HG03354 (cell line): ENCODE measurements at regions not wholly inside any gene's neighbourhood (a gene's known extent, or its start where the extent isn't known, plus 50 kb on each side); places are given as distances from the start of the nearest gene placed in this dataset.
"Not testable (repeated sequence)": the region's sequence is repeated elsewhere in the genome, so short reads cannot be mapped to it uniquely, and the experiment has no call there.

ENCODE experiments used
- ATAC-seq: cut with Tn5 transposase; IDR thresholded peaks from one replicate; pipeline ENCODE4 v1.9.1; 2021; ENCODE audit warnings: mild to moderate bottlenecking; ENCODE audit not compliant: unreplicated experiment, poor library complexity, severe bottlenecking

- no peak for ATAC-seq
These were observed 338.8 kb downstream of the DNAJB9 start for GRCh38 chr7:108908456-108908855.

- ATAC-seq: no peak
These were observed 341.3 kb downstream of the DNAJB9 start for GRCh38 chr7:108911016-108911415.

GRCh38 chr7:108920490-108920889 lies 350.8 kb downstream of the DNAJB9 start:
- ATAC-seq: no peak

GRCh38 chr7:108943048-108943447 lies 373.4 kb downstream of the DNAJB9 start:
- ATAC-seq: not testable (repeated sequence)

- ATAC-seq: no peak
These were observed 377.9 kb downstream of the DNAJB9 start for GRCh38 chr7:108947526-108947925.

- ATAC-seq: no peak
These were observed 402.3 kb downstream of the DNAJB9 start for GRCh38 chr7:108972004-108972403.

- no peak for ATAC-seq
These were observed 403.4 kb downstream of the DNAJB9 start for GRCh38 chr7:108973075-108973474.

- no peak for ATAC-seq
These were observed 405.0 kb downstream of the DNAJB9 start for GRCh38 chr7:108974641-108975040.

- ATAC-seq: no peak
These were observed 415.4 kb downstream of the DNAJB9 start for GRCh38 chr7:108985037-108985436.

GRCh38 chr7:108989319-108989718 lies 419.6 kb downstream of the DNAJB9 start:
- ATAC-seq: no peak

GRCh38 chr7:108997480-108997879 lies 427.8 kb downstream of the DNAJB9 start:
- no peak for ATAC-seq

- ATAC-seq: no peak
These were observed 434.1 kb downstream of the DNAJB9 start for GRCh38 chr7:109003742-109004141.

- ATAC-seq: no peak
These were observed 440.0 kb downstream of the DNAJB9 start for GRCh38 chr7:109009636-109010035.

- ATAC-seq: no peak
These were observed 450.6 kb downstream of the DNAJB9 start for GRCh38 chr7:109020251-109020650.

GRCh38 chr7:109021390-109021789 lies 451.7 kb downstream of the DNAJB9 start:
- no peak for ATAC-seq

- no peak for ATAC-seq
These were observed 460.2 kb downstream of the DNAJB9 start for GRCh38 chr7:109029866-109030265.

- no peak for ATAC-seq
These were observed 475.0 kb downstream of the DNAJB9 start for GRCh38 chr7:109044691-109045090.

GRCh38 chr7:109049366-109049765 lies 479.7 kb downstream of the DNAJB9 start:
- ATAC-seq: no peak

- ATAC-seq: no peak
These were observed 489.4 kb downstream of the DNAJB9 start for GRCh38 chr7:109059089-109059488.

- no peak for ATAC-seq
These were observed 493.1 kb downstream of the DNAJB9 start for GRCh38 chr7:109062798-109063197.

GRCh38 chr7:109073543-109073942 lies 503.9 kb downstream of the DNAJB9 start:
- no peak for ATAC-seq

GRCh38 chr7:109076396-109076972 lies 506.8 kb downstream of the DNAJB9 start:
- no peak for ATAC-seq
